Brain microvascular endothelial cell (primary cell): ENCODE measurements at regions not wholly inside any gene's neighbourhood (a gene's known extent, or its start where the extent isn't known, plus 50 kb on each side); places are given as distances from the start of the nearest gene placed in this dataset.

Experiments used
- DNase-seq: peaks from one replicate; pipeline ENCODE4 v3.0.0-alpha.2; 2020
- H3K27ac ChIP-seq: fragments of 250-450 bp; sonication (Bioruptor Pico); 2 replicates; pipeline ENCODE4 v1.5.1; 2020; ENCODE audit warnings: mild to moderate bottlenecking, moderate library complexity
- H3K27me3 ChIP-seq: fragments of 250-450 bp; sonication (Bioruptor Pico); replicated peaks from 2 replicates; pipeline ENCODE4 v1.5.1; 2020; ENCODE audit warnings: mild to moderate bottlenecking
- H3K36me3 ChIP-seq: fragments of 250-450 bp; sonication (Bioruptor Pico); replicated peaks from 2 replicates; pipeline ENCODE4 v1.5.1; 2020; ENCODE audit warnings: mild to moderate bottlenecking
- H3K4me3 ChIP-seq: 2 replicates; pipeline ENCODE4 v1.5.1; 2011; ENCODE audit warnings: low read depth, mild to moderate bottlenecking, control low read depth, low read length, moderate library complexity
- CTCF ChIP-seq: IDR thresholded peaks from 2 replicates; pipeline ENCODE4 v1.5.1; 2011; ENCODE audit warnings: low read depth, mild to moderate bottlenecking, moderate library complexity, low read length, control low read depth, inconsistent platforms; ENCODE audit errors: missing control alignments
- in situ Hi-C: cut with HindIII; loops from 2 replicates; pipeline ENCODE4 v1.10.0; 2017; ENCODE audit warnings: low sequenced_read_pairs, low pct_ligation_motif_present

GRCh38 chr5:166398131-166398530, 1893.3 kb upstream of the WWC1 start:
- in situ Hi-C loops: no loop called here
- no peak for TF ChIP-seq CTCF
- Histone ChIP-seq H3K27ac (no peak overlapping the region), H3K36me3 (no peaks in the 10 kb centered on the region), H3K4me3 (no peak overlapping the region), H3K27me3 (no peaks in the 10 kb centered on the region)
- DNase-seq: no peak

- Histone ChIP-seq H3K27me3 (no peaks in the 10 kb centered on the region), H3K27ac (no peak overlapping the region), H3K36me3 (no peaks in the 10 kb centered on the region), H3K4me3 (no peak overlapping the region)
- no peak for DNase-seq
- TF ChIP-seq CTCF: no peak
- in situ Hi-C loops: no loop called here
These were observed 1891.7 kb upstream of the WWC1 start for GRCh38 chr5:166399781-166400180.

- no peaks in the 10 kb centered on the region for H3K27me3 ChIP-seq
- H3K36me3 ChIP-seq: no peaks in the 10 kb centered on the region
- H3K4me3 ChIP-seq: no peak overlapping the region
- TF ChIP-seq CTCF: no peak
- in situ Hi-C loops: no loop called here
- no peak for DNase-seq
- H3K27ac ChIP-seq: no peak overlapping the region
These were observed 1890.1 kb upstream of the WWC1 start for GRCh38 chr5:166401391-166401790.

- in situ Hi-C loops: no loop called here
- H3K27ac ChIP-seq: no peak overlapping the region
- H3K27me3 ChIP-seq: no peaks in the 10 kb centered on the region
- H3K36me3 ChIP-seq: no peaks in the 10 kb centered on the region
- DNase-seq: no peak
- no peak for TF ChIP-seq CTCF
- H3K4me3 ChIP-seq: no peak overlapping the region
These were observed 1879.3 kb upstream of the WWC1 start for GRCh38 chr5:166412191-166412590.

- in situ Hi-C loops: no loop called here
- no peak for DNase-seq
- Histone ChIP-seq H3K4me3 (no peak overlapping the region), H3K27me3 (no peaks in the 10 kb centered on the region), H3K36me3 (no peaks in the 10 kb centered on the region), H3K27ac (no peak overlapping the region)
- no peak for TF ChIP-seq CTCF
These were observed 1864.2 kb upstream of the WWC1 start for GRCh38 chr5:166427211-166427610.

GRCh38 chr5:166428264-166428803, 1863.1 kb upstream of the WWC1 start:
- no peak overlapping the region for H3K27ac ChIP-seq
- H3K27me3 ChIP-seq: no peaks in the 10 kb centered on the region
- DNase-seq: no peak
- H3K4me3 ChIP-seq: no peak overlapping the region
- no peak for TF ChIP-seq CTCF
- in situ Hi-C loops: no loop called here
- no peaks in the 10 kb centered on the region for H3K36me3 ChIP-seq
